HT1080 (cell line): ENCODE measurements at regions not wholly inside any gene's neighbourhood (a gene's known extent, or its start where the extent isn't known, plus 50 kb on each side); places are given as distances from the start of the nearest gene placed in this dataset. TPM values are rescaled to one million over a fixed set of nuclear protein-coding genes. Genes with fewer than 3 reads are reported as not detected.
A peak's percentile ranks its signal among the peaks of the same experiment; 100 is the strongest.

Source experiments
- DNase-seq: peaks from one replicate; pipeline ENCODE4 v3.0.0-alpha.2; 2015; ENCODE audit warnings: low read depth
- small RNA-seq: library from RNA; depleted of rRNA; stranded (forward); fragments of <200 nt; gene quantifications from one replicate; pipeline ENCODE3, GENCODE V24; 2014

DNA sequence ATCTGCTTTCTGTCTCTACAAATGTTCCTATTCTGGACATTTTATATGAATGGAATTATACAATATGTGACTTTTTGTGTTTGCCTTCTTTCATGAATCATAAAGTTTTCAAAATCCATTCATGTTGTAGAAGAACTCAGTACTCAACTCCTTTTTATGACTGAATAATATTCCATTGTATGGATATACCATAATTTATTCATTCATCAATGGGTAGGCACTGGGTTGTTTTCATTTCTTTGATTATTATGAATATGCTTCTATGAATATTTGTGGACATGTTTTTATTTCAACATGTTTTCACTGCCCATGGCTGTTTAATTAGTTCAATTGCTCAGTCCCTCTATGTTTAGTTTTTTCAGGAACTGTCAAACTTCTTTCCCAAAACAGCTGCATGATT is 76.5 kb upstream of the GTSF1L start:
- no peak for DNase-seq

DNA sequence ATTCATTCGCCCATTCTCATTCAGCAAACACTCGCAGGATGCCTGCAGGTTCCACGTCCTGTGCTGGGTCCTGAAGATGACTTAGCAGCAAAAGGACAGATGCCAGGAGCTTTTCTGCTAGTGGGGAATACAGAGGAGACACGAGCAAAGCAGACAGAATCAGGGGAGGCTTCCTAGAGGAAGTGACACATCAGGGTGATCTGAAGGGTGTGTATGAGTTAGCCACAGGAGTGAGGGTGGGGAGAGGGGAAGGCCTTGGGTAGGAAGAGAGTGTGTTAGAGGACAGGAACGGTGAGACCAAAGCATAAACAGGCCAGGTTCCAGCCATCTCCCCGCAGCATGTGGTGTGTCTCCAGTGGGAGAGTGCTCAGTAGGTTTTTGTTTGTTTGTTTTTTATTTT is 73.4 kb upstream of the GTSF1L start:
- peak; percentile 62 for DNase-seq

DNA sequence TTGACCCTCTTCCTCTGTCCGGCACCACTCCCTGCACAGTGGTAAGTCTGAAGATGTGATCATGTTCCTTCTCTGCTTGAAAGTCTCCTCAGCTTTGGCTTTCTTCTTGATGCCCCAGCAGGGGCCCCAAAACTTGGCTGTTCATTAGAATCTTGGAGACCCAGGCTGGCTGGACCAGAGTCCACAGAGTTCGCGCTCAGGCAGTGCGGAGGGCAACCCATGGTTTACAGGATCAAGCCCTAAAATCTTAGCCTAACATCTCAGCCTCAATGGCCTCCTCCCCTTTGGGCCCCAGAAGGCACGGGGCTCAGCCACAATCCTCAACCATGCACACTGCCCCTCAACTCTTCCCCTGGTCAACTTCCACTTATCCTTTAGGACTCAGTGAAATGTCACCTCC is 72.9 kb upstream of the GTSF1L start:
- no peak for DNase-seq

DNA sequence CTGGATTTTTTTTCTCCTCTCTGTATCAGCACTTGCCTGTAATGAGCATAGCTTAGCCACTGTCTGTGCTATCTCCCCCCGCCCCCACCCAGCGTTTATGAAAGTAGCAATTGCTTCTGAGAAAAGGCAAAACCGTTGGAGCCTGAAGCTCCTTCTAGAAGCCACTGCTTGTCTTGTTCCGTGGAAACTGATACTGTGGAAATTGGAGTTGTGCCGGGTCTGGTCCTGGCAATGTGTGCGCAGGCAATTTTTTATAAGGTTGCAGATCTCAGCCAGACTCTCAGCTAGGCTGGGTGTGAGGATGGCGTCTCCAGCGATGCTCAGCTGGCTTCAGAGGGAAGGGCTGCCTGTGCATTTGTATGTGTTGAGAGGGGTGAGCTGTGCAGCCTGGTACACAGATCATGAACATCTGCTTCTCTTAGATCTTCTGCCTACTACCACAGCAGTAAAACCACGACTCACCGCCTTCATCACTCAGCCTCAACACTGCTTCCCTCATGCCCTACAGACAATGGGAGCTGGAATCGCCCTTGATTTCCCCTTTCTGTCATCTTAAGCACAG is 72.4 kb upstream of the GTSF1L start:
- DNase-seq: peak; percentile 62

DNA sequence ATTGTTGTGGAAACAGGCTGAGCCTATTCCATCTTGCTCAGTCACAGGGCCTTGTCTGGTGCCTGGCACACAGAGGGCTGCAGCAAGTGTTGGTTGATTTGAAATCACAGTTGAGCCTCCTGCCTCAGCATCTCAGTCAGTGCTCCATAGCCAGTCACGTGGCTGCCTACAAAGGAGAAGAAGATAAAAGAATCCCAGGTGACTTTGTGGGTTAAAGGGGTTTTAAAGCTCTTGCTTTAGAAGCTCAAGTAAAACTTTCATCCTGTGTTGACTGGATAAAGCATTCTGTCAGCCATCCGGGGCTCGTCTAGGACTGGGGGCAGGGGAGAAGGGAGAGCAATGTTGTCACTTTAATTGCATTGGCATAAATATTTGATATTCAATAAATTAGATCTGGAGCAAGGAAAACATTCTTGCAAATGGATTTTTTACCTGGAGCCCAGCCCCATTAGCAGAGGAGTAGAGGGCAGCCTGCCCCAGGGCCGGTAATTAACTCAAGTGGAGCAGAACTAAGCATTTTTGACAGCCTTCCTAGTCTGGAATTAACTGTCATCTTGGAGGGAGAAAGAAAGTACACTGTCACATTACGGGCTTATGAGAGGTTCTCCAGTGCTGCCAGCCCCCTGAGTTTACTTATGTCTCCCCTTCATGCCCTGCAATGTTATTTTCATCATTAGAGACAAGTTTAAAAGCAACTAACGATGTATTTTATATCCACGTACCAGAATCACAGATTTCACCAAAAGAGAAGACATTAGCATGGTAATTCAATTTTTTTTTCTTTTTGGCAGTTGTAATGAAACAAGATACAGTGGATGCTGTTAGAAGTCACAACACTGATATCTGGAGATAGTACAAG is 71.7 kb upstream of the GTSF1L start:
- DNase-seq: no peak

DNA sequence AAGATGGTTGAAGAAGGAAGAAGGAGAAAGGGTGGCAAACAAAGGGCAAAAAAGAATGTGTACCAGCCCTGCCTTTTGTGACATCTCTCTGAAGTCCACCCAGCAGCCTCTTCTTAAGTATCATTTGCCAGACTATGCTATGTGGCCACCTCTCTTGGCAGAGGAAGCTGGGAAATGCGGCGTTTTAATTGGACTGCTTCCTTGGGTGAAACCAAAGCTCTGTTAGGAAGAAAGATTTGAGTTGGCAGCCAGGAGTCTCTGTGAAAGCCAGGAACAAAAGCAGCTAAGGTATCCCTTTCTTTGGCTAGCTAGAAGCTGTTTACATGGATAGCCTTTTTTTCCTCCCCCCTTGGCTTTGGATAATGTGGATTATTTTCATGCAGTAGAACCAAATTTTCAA is 67.5 kb upstream of the GTSF1L start:
- DNase-seq: no peak

DNA sequence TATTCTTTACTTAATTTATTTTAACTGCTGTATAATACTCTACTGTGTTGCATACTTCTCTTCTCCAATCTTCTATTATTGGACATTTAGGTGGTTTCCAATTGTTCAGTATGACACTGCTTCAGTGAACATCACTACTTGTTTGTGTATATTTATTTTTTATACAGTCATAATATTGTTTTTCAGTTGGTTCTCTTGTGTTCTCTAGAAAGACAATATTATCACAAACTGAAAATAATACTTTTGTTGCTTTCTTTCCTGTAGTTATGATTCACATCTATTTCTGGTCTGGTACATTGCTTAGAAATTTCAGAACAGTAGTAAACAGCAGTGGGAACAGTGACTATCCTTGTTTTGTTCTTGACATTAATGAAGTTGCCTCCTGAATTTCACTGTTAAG is 62.8 kb upstream of the GTSF1L start:
- no peak for DNase-seq

DNA sequence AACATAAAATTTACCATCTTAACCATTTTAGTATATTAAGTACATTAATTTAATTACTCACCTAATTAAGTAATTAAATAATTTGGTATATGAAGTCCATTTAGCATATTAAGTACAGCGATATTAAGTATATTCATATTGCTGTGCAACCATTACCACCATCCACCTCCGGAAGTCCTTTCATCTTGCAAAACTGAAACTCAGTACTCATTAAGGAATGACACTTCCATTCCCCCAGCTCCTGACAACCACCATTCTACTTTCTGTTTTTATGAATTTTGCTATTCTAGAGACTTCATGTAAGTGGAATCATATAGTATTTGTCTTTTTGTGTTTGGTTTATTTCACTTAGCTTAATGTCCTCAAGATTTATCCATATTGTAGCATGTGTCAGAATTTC is 61.1 kb upstream of the GTSF1L start:
- no peak for DNase-seq

DNA sequence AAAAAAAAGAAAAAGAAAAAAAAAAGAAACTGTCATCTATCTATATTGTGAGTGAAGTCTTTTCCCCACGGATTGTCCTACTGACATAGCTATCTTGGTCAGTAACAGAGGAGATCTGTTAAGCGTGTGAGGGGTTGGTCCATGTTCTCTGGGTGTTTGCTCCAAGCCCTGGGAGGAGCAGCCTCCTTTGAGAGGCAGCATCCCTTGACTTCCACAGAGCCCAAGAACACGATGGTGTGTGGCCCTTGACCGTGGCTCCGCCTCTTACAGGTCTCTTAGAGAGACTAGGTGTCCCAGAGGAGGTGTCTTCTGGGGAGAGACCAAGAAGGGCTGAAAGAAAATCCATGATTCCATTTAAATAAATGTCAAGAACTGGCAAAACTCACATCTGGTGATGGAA is 60.1 kb upstream of the GTSF1L start:
- no peak for DNase-seq

DNA sequence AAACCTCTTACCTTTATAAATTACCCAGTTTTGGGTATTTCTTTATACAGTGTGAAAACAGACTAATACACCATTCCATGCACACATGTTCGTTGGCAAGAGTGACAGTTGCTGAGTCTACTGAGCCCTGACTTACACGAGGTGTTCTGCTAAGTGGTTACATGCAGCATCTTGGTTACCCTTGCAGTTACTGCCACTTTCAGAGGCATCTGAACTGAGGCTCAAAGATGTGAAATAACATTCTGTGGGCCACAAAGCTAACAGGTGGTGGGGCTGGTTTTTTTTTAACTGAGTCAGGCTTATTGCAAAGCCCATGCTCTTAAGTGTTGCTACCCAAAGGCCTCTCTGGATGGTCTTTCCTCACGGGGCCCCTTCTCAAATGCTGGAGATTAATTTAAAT is 54.4 kb upstream of the GTSF1L start:
- no peak for DNase-seq

DNA sequence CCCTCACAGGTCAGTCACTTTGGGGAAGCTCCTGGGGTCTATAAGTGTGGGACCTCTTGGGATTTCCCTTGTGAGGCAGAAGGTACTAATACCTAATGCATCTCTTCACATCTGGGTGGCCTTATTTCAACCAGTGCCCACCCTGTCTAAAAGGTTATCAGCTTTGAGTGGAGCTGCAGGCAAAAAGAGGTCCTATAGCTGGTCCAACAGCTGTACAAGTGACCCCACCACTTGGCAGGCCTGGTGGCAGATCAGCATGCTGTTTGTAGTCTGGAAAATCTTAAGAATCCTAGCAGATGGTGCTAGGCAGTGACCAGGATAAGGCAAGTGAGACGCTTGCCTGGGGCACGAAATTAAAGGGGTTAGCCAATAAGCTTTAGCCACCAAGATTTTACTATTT is 51.6 kb upstream of the GTSF1L start:
- DNase-seq: no peak

DNA sequence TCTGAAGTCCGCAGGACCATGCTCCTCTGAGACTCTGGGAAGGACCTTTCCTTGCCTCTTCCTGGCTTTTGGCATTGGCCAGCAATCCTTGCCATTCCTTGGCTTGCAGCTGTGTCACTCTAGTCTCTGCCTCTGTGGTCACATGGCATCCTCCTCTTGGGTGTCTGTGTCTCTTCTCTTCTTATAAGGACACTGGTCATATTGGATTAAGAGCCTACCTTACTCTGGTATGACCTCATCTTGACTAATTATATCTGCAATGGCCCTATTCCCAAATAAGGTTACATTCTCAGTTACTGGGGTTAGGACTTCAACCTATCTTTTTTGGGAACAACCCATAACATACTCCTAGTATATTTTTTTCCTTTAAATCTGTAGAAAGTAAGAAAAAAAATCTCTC is 49.9 kb upstream of the GTSF1L start:
- peak; percentile 46 for DNase-seq

Small RNA genes in the stretch of these regions (small RNA-seq; reads per million reads assigned to genes)
- gene RNU6-639P: not detected
